GM18499 (cell line): ENCODE measurements at regions not wholly inside any gene's neighbourhood (a gene's known extent, or its start where the extent isn't known, plus 50 kb on each side); places are given as distances from the start of the nearest gene placed in this dataset.
"Not testable (repeated sequence)": the region's sequence is repeated elsewhere in the genome, so short reads cannot be mapped to it uniquely, and the experiment has no call there.

Experiments used
- ATAC-seq: cut with Tn5 transposase; IDR thresholded peaks from one replicate; pipeline ENCODE4 v1.9.1; 2021; ENCODE audit warnings: moderate number of reproducible peaks; ENCODE audit not compliant: insufficient read depth, unreplicated experiment

DNA sequence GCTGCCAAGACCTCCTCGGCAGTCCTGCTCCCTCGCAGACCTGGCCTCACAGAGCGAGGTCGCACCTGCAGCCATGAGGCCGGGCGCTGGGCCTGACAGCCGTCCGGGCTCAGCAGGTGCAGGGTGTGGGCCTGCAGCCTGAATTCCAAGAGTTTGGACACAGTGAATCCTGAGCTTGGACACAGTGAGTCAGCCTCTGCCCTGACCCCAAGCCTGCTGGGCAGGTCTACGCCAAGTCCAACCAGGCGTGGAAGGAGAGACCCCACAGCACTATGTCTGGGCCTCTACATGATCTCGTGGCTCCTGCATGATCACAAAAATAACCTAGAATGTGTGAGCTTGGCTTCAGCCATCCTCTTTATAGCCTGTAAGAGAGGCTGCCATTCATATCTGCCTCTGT, 121.0 kb downstream of the C16orf95 start:
- ATAC-seq = no peak

DNA sequence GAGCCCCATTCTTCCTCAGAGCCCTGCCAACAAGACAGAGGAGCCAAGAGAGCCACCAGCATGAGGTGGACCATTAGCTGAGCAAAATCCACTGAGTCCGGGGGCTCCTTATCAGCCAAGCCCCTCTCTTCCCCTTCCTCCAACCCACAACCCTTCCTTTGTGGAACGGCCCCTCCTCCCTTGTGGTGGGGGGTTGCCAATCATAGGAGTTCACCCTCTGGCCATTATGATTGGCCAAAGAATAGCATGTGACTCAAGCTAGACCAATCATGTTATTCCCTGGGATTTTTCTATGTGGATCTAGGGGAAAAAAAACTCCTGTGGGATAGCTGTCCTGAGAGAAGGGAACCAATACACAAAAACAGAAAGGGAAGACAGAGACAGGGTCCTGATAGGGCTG, 120.5 kb downstream of the C16orf95 start:
- no peak for ATAC-seq

GRCh38 chr16:87198328-87198832, 118.8 kb downstream of the C16orf95 start:
- ATAC-seq = no peak

DNA sequence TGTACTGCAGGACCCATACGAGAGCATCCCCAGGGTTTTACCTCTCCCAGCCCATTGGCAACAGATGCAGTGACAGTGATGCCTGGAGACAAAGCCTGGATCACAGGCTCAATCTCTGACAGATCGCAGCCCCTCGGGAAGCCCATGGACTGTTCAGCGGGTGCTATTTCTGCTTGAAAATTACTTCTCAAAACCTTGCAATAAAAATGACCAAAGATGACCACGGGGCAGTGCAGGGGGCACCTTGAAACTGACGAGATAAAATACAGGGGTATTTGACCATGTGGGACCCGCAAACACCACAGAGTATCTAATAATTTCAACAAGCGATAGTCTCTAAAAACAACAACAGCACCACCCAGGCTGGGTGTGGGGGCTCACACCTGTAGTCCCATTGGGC, 118.3 kb downstream of the C16orf95 start:
- ATAC-seq = no peak

GRCh38 chr16:87199379-87199778, 117.8 kb downstream of the C16orf95 start:
- no peak for ATAC-seq

DNA sequence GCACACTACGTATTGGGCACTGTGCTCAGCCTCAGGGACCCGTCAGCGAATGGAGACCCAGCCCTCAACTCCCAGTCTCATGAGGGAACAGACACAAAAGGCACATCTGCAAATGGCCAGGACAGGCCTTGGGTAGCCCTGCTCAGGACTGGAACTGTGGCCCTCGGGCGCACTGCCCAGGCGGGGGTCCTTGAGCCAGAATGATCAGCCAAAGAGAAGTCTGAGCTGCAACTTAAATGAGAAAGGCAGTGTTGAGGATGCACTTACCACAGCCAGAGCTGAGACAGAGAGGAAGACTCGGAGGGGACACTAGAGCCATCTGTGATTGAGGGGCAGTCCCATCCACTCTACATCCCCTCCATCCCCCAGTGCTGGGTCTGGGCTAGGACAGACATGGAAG, 117.3 kb downstream of the C16orf95 start:
- no peak for ATAC-seq

- ATAC-seq = no peak
Measured at GRCh38 chr16:87200637-87201036, 116.6 kb downstream of the C16orf95 start.

- ATAC-seq = no peak
Measured at GRCh38 chr16:87201052-87201451, 116.1 kb downstream of the C16orf95 start.

DNA sequence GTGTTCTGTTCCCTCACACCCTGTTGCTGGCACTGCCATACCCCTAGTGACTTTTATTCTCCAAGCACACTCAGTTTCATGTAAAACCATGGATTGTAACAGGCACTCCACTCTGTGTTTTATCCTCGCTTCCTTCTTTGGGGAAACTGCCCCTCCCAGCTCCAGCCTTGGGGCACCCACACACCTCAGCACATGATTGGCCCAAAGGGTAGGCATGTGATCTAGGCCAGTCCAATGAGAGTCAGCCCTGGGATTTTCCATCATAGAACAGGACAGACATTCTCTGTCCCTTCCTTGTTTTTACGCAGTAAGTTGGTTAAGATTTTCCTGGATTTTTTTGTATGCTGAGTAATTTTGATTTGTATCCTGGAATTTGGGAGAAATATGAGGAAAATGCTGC, 115.4 kb downstream of the C16orf95 start:
- ATAC-seq = no peak

DNA sequence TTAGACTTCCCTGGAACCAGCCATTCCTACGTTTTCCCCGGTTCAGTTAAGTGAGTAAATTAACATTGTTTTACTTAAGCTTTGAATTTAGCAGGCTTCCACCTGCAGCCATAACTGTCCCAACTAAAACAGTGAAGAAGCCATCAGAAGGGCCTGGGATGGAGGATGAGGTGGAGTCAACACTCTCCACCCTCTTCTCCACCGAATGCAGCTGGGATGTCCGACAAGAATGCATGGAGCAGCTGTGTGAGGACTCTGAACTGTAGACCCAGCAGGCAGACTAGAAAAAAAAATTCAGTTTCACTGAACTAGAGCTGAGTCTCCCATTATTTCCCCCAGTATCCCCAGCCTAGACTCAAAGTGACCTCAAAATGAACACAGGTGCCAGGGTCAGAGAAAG, 114.8 kb downstream of the C16orf95 start:
- ATAC-seq = no peak

DNA sequence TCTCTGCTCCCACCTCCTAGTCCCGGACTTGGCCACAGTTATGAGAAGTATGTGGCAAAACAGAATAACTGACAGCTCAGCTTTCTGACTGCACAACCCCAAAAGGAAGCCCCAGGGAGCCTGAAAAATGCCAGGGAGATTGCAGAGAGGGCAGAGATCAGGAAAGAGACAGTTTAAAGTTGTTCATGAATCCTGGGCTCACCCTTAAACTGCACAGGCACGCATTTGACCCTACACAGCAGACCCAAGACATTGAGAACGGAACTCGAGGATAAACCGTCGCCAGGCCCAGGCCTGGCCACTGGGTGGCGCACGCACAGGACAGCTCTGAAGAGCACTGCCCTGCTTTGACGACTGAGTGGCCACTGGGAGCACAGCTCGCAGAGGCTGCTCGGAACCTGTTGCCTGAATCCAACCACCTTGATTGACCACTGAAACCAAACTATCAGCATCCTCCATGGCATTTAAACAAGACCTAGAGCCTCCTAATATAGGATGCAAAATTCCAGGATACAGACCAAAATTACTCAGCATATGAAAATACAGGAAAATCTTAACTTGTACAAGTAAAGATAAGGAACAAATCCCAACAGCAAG, 114.0 kb downstream of the C16orf95 start:
- no peak for ATAC-seq

DNA sequence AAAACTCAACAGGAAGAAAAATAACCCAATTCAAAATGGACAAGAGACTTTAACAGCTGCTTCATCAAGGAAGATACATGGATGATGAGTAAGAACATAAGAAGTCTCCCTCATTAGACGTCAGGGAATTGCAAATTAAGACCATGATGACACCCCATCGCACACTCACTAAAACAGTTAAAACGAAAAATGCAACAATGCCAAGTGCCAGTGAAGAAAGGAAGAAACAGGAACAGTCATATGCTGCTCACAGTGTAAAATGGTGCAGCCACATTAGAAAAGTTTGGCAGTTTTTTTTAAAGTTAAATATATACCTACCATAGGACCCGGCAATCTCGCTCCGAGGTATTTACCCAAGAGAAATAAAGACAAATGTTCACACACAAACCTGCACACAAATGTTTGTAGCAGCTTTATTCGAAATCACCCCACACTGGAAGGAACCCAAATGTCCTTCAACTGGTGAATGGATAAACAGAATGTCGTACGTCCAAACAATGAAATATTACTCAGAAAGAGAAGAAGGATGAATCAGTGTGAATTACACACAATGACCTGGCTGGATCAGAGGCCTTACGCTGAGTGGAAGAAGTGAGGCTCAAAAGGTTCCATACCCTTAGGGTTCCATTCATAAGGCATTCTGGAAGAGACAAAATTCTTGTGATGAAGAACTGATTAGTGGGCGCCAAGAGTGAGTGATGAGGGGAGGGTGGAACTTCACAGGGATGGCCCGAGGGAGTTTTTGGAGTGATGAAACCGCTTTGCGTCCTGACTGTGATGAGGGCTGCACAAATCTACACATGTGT, 110.3 kb downstream of the C16orf95 start:
- ATAC-seq = no peak

DNA sequence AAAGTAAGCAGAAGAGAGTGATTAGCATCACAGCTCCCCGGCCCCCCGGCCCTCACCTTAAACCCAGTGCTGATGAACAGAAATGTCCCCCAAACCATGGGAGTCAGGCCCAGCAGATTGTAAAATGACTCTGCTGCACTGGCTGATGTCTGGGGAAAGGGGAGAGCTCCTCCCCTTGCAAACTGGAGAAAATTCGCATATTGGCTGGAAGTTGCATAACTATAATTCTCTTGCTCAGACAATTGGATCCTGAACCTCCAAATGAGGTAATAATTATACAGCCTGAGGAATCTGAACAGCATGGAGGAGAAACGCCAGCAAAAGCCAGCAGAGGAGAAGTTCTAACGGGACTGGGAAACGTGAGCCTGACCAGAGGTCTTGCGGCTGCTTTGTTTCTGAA, 109.7 kb downstream of the C16orf95 start:
- ATAC-seq = no peak

GRCh38 chr16:87207965-87208364, 109.2 kb downstream of the C16orf95 start:
- no peak for ATAC-seq

GRCh38 chr16:87208968-87209367, 108.2 kb downstream of the C16orf95 start:
- not testable (repeated sequence) for ATAC-seq

DNA sequence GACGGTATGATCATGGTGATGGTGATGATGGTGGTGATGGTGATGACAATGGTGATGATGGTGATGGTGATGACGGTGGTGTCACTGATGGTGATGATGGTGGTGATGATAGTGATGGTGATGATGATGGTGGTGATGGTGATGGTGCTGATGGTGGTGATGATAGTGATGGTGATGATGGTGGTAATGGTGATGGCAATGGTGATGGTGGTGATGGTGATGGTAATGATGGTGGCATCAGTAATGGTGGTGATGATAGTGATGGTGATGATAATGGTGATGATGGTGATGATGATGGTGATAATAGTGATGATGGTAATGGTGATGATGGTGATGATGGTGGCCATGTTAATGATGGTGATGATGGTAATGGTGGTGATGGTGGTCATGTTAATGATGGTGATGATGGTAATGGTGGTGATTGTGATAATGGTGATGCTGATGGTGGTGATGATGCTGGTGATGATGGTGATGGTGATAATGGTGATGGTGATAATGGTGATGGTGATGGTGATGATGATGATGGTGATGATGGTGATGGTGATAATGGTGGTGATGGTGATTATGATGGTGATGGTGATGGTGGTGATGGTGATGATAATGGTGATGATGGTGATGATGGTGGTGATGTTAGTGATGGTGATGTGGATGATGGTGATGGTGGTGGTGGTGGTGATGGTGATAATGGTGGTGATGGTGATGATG, 107.2 kb downstream of the C16orf95 start:
- ATAC-seq = no peak

- ATAC-seq = no peak
Measured at GRCh38 chr16:87210894-87211293, 106.3 kb downstream of the C16orf95 start.

DNA sequence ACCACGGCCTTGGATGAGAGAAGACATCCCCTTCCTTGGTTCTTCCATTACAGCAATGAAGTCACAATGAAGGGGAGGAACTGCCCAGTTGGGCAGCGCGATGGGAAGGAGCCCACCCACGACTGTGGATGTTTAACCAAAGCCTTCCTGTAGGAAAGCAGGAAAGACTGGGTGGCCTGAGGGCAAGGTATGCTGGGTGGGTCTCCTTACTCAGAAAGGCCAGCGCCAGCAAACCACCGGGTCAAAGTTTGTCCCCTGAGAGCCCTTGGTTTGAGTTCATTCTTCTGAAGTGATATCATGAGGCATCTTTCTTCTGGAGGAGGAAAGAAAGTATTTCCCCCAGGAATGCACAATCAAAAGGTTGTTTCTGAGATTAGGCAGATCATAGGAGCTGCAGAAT, 105.2 kb downstream of the C16orf95 start:
- ATAC-seq = no peak

DNA sequence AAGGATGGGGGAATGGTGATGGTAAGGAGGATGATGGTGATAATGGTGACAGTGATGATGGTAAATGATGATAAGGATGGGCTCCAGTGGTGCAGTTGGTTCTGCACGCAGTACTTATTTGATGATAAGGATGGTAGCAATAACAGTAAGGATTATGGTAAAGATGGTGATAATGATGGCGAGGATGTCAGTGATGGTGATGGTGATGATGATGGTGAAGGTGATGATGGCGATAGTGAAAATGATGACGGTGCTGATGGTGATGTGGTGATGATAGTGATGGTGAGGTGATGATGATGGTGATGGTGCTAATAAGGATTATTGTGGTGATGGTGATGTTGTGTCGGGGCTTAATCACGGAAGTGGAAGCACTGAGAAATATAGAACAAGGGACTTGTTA, 103.7 kb downstream of the C16orf95 start:
- no peak for ATAC-seq

DNA sequence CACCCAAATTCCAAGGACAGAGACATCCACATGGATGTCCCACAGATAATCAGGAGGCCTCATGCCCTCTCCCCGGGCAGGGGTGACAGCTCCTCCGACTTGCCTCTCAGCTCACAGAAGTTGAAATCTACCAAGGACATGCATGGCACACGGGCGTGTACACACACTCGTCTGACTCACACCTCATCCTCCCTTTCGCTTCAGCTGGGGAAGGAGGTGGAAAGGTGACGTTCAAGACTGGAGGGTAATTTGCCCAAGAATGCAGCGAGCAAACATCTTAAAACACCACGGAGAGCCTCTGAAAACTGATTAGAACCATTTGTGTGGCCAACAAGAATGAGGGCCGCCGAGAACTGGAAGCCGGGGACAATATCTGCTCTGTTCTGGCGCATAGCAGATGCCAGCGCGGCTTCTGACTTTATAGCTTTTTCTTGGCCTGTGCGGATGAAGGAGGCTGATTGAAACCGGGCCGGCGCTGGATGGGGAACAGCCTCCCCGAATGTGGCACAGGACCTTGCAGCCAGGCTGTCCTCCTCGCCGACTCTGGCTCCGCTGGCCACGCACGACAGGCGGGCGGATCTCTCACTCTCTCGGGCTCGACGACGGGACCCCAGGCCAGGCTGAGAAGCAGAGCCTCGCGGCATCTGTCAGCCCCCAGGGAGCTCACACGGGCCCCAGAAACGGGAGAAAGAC, 100.9 kb downstream of the C16orf95 start:
- ATAC-seq = no peak

DNA sequence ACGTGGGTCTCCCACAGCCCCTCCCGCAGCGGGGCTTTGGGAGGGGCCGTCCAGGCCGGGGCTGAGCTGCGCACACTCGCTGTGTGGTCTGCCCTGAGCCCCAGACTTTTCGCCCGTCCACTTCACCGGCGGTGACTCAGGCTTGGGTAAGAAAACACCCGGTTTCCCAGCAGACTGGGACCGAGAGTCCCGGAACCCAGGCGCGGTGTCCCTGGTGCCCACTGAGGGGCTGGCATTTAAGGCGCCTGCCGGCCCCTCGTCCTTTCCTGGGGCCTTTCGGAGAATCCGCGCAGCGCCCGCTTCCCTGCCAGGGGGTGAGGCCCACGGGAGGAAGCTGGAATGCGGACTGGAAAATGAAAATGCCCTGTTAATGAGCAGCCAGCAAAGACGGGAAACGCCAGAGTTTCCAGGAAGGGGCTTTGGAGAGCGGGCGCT, 100.3 kb downstream of the C16orf95 start:
- ATAC-seq = no peak
